Progenitor cell of endocrine pancreas (in vitro differentiated cells): ENCODE measurements at regions not wholly inside any gene's neighbourhood (a gene's known extent, or its start where the extent isn't known, plus 50 kb on each side); places are given as distances from the start of the nearest gene placed in this dataset.

Source experiments
- DNase-seq: peaks from one replicate; pipeline ENCODE4 v3.0.0; 2021; ENCODE audit warnings: low spot score; ENCODE audit not compliant: unreplicated experiment
- H3K27ac Mint-ChIP-seq: 2 replicates; pipeline ENCODE4 v1.8.0; 2021; ENCODE audit warnings: mild to moderate bottlenecking, moderate library complexity, mixed read lengths
- H3K27me3 Mint-ChIP-seq: 2 replicates; pipeline ENCODE4 v1.8.0; 2021; ENCODE audit warnings: mixed read lengths
- H3K36me3 Mint-ChIP-seq: 2 replicates; pipeline ENCODE4 v1.8.0; 2022; ENCODE audit warnings: mixed read lengths; ENCODE audit not compliant: insufficient read depth
- H3K4me1 Mint-ChIP-seq: 2 replicates; pipeline ENCODE4 v1.8.0; 2021; ENCODE audit warnings: low read depth, mixed read lengths
- H3K4me3 Mint-ChIP-seq: 2 replicates; pipeline ENCODE4 v1.8.0; 2021; ENCODE audit warnings: low read depth, mild to moderate bottlenecking, moderate library complexity, mixed read lengths
- H3K9me3 Mint-ChIP-seq: 2 replicates; pipeline ENCODE4 v1.8.0; 2021; ENCODE audit warnings: low read depth, mixed read lengths
- CTCF ChIP-seq: fragments of 200-600 bp; sonication (generic); IDR thresholded peaks from one replicate; pipeline ENCODE4 v1.5.0; 2021; ENCODE audit warnings: antibody characterized with exemption, mild to moderate bottlenecking; ENCODE audit not compliant: unreplicated experiment

DNA sequence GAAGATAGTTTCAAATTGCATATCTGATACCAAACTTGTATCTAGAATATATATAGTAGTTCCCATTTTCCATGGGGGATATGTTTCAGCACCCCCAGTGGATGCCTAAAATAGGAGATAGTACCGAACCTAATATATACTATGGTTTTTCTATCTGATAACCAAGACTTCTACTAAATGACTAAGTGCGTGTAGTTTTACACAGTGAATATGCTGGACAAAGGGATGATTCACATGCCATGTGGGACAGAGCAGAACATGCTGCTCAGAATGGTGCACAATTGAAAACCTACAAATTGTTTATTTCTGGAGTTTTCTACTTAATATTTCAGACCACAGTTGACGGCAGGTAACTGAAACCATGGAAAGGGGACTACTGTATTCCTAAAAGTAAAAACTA is 73.4 kb upstream of the TP63 start:
- no peak for TF ChIP-seq CTCF
- no peaks in the 10 kb centered on the region for H3K4me1 Mint-ChIP-seq
- H3K27ac Mint-ChIP-seq = no peak overlapping the region
- no peaks in the 10 kb centered on the region for H3K36me3 Mint-ChIP-seq
- no peak for DNase-seq
- H3K27me3 Mint-ChIP-seq = no peaks in the 10 kb centered on the region
- H3K4me3 Mint-ChIP-seq = no peak overlapping the region
- peaks cover 7% of the 10 kb centered on the region for H3K9me3 Mint-ChIP-seq

DNA sequence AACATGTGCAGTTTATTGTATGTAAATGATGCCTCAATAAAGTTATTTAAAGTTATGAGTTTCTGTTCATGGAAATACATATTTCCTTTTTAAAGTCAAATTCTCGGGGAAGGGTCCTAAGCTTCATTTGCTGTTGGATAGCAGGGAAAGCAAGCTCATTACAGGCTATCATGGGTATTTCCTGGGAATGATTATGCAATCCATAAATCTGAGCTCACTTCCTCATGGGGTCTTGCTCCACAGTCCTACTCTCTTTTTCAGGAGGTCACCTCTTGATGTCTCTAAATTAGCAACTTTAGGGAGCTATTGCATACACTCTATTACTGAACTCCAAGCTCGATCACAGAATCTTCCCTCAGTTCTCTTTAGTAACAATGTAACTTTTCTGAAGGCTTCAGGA is 69.9 kb upstream of the TP63 start:
- H3K9me3 Mint-ChIP-seq = peaks cover 7% of the 10 kb centered on the region
- TF ChIP-seq CTCF = no peak
- no peak overlapping the region for H3K4me3 Mint-ChIP-seq
- H3K27ac Mint-ChIP-seq = no peak overlapping the region
- H3K27me3 Mint-ChIP-seq = no peaks in the 10 kb centered on the region
- H3K36me3 Mint-ChIP-seq = no peaks in the 10 kb centered on the region
- no peak for DNase-seq
- H3K4me1 Mint-ChIP-seq = no peaks in the 10 kb centered on the region

GRCh38 chr3:189563853-189564563 is 67.2 kb upstream of the TP63 start:
- Mint-ChIP-seq H3K4me1 (no peaks in the 10 kb centered on the region), H3K27me3 (peaks cover 2% of the 10 kb centered on the region), H3K36me3 (no peaks in the 10 kb centered on the region), H3K4me3 (no peak overlapping the region), H3K9me3 (no peaks in the 10 kb centered on the region), H3K27ac (no peak overlapping the region)
- no peak for TF ChIP-seq CTCF
- no peak for DNase-seq

DNA sequence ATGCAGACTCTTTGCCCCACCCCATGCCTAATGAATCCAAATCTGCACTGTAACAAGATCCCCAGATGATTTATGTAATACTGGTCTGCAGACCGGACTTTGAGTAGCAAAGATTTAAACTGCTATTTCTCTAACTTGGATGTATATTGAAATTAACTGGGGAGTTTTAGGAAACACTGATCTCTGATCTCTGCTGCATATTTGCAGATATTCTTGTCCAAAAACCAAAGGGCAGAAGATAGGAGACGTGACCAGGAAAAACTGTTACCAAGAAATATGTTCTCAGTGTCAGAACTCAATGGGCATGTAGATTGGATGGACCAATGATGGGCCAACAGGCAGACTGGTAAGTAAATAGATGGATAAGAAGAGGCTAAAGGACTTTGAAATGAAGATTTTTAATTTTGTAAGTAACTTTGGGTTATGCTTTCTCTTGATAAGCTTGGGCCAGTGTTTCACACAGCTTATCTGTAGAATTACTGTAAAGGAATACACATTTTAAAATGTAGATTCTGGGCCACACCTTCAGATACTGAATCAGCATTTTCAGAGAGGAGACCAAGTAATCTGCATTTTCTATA is 64.5 kb upstream of the TP63 start:
- no peak for DNase-seq
- no peak for TF ChIP-seq CTCF
- Mint-ChIP-seq H3K9me3 (no peaks in the 10 kb centered on the region), H3K4me1 (no peaks in the 10 kb centered on the region), H3K36me3 (no peaks in the 10 kb centered on the region), H3K4me3 (no peak overlapping the region), H3K27me3 (peaks cover 2% of the 10 kb centered on the region), H3K27ac (no peak overlapping the region)

DNA sequence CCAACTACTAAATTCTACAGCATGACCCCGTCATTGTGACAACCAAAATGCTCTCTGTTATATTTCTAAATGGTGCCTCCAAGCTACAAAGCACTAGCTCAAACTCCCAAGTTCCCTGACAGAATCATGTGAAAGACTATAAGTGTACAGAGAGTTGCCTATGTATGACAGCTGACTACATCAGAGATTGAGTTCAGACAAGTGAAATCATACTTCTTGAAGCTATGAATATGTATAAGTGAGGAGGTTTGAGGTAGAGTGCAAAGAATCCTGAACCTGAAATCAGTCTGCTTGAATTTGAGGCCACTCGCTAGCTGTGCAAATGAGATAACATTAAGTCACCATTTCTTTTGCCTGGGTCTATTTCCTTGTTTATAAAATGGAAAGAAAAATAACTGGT is 63.9 kb upstream of the TP63 start:
- Mint-ChIP-seq H3K4me1 (no peaks in the 10 kb centered on the region), H3K4me3 (no peak overlapping the region), H3K27me3 (peaks cover 2% of the 10 kb centered on the region), H3K36me3 (no peaks in the 10 kb centered on the region), H3K27ac (no peak overlapping the region), H3K9me3 (no peaks in the 10 kb centered on the region)
- no peak for TF ChIP-seq CTCF
- no peak for DNase-seq
